Memory B cell (primary cell): ENCODE measurements at regions not wholly inside any gene's neighbourhood (a gene's known extent, or its start where the extent isn't known, plus 50 kb on each side); places are given as distances from the start of the nearest gene placed in this dataset.

ENCODE experiments used
- ATAC-seq: fragments of 150-1000 bp; cut with Tn5 transposase; 2 replicates; pipeline ENCODE4 v1.10.0; 2021; ENCODE audit warnings: low read depth, mild to moderate bottlenecking, moderate library complexity
- DNase-seq, 2 donors: peaks; one replicate each; pipeline ENCODE4 v3.0.0; 2022; ENCODE audit warnings: low spot score in 2 of 2
- H3K27ac Mint-ChIP-seq: one replicate; pipeline ENCODE4 v1.8.0; 2022; ENCODE audit warnings: mild to moderate bottlenecking, moderate library complexity, mixed read lengths
- H3K27me3 Mint-ChIP-seq: one replicate; pipeline ENCODE4 v1.8.0; 2022; ENCODE audit warnings: mixed read lengths
- H3K36me3 Mint-ChIP-seq: one replicate; pipeline ENCODE4 v1.8.0; 2022; ENCODE audit warnings: mild to moderate bottlenecking, mixed read lengths
- H3K4me1 Mint-ChIP-seq: one replicate; pipeline ENCODE4 v1.8.0; 2022; ENCODE audit warnings: mixed read lengths
- H3K4me3 Mint-ChIP-seq: one replicate; pipeline ENCODE4 v1.8.0; 2022; ENCODE audit warnings: mild to moderate bottlenecking, moderate library complexity, mixed read lengths
- H3K9me3 Mint-ChIP-seq: one replicate; pipeline ENCODE4 v1.8.0; 2022; ENCODE audit warnings: mixed read lengths

- no peaks in the 10 kb centered on the region for H3K36me3 Mint-ChIP-seq
- H3K4me3 Mint-ChIP-seq, result no peak overlapping the region
- ATAC-seq, result no peak
Measured at GRCh38 chr3:117254985-117255384, 545.4 kb downstream of the TUSC7 start.

GRCh38 chr3:117255736-117256135, 546.2 kb downstream of the TUSC7 start:
- H3K27ac Mint-ChIP-seq, result no peak overlapping the region
- no peak overlapping the region for H3K4me3 Mint-ChIP-seq
- no peak for DNase-seq
- no peaks in the 10 kb centered on the region for H3K9me3 Mint-ChIP-seq
- H3K36me3 Mint-ChIP-seq, result no peaks in the 10 kb centered on the region
- H3K4me1 Mint-ChIP-seq, result no peaks in the 10 kb centered on the region
- no peak for ATAC-seq
- H3K27me3 Mint-ChIP-seq, result no peaks in the 10 kb centered on the region

More at GRCh38 chr3:117254985-117255384, 545.4 kb downstream of the TUSC7 start:
- no peak for DNase-seq
- Mint-ChIP-seq H3K9me3 (no peaks in the 10 kb centered on the region), H3K4me1 (no peaks in the 10 kb centered on the region), H3K27ac (no peak overlapping the region), H3K27me3 (no peaks in the 10 kb centered on the region)

GRCh38 chr3:117261983-117262421, 552.4 kb downstream of the TUSC7 start:
- H3K4me3 Mint-ChIP-seq, result no peak overlapping the region
- H3K4me1 Mint-ChIP-seq, result no peaks in the 10 kb centered on the region
- DNase-seq (no peak), ATAC-seq (no peak)
- H3K36me3 Mint-ChIP-seq, result no peaks in the 10 kb centered on the region
- peaks cover 2% of the 10 kb centered on the region for H3K9me3 Mint-ChIP-seq
- H3K27ac Mint-ChIP-seq, result no peak overlapping the region
- peaks cover 2% of the 10 kb centered on the region for H3K27me3 Mint-ChIP-seq

GRCh38 chr3:117263270-117263669, 553.7 kb downstream of the TUSC7 start:
- ATAC-seq (no peak), DNase-seq (no peak)
- Mint-ChIP-seq H3K36me3 (no peaks in the 10 kb centered on the region), H3K4me3 (no peak overlapping the region), H3K4me1 (no peaks in the 10 kb centered on the region), H3K27me3 (peaks cover 2% of the 10 kb centered on the region), H3K9me3 (peaks cover 2% of the 10 kb centered on the region), H3K27ac (no peak overlapping the region)

GRCh38 chr3:117263745-117264144, 554.2 kb downstream of the TUSC7 start:
- H3K4me3 Mint-ChIP-seq, result no peak overlapping the region
- peaks cover 2% of the 10 kb centered on the region for H3K9me3 Mint-ChIP-seq
- no peak for DNase-seq
- no peak for ATAC-seq
- no peaks in the 10 kb centered on the region for H3K4me1 Mint-ChIP-seq
- H3K27me3 Mint-ChIP-seq, result peaks cover 2% of the 10 kb centered on the region
- no peaks in the 10 kb centered on the region for H3K36me3 Mint-ChIP-seq
- no peak overlapping the region for H3K27ac Mint-ChIP-seq

- Mint-ChIP-seq H3K27me3 (peaks cover 2% of the 10 kb centered on the region), H3K9me3 (peaks cover 2% of the 10 kb centered on the region), H3K36me3 (no peaks in the 10 kb centered on the region), H3K4me3 (no peak overlapping the region), H3K4me1 (no peaks in the 10 kb centered on the region), H3K27ac (no peak overlapping the region)
- ATAC-seq (no peak), DNase-seq (no peak)
Measured at GRCh38 chr3:117264204-117264994, 554.8 kb downstream of the TUSC7 start.

- DNase-seq (no peak), ATAC-seq (no peak)
- Mint-ChIP-seq H3K27ac (no peak overlapping the region), H3K9me3 (peaks cover 2% of the 10 kb centered on the region), H3K4me1 (no peaks in the 10 kb centered on the region), H3K27me3 (peaks cover 2% of the 10 kb centered on the region), H3K36me3 (no peaks in the 10 kb centered on the region), H3K4me3 (no peak overlapping the region)
Measured at GRCh38 chr3:117266806-117267205, 557.2 kb downstream of the TUSC7 start.

- ATAC-seq, result no peak
- H3K27me3 Mint-ChIP-seq, result no peaks in the 10 kb centered on the region
- no peak for DNase-seq
- H3K4me3 Mint-ChIP-seq, result no peak overlapping the region
- no peaks in the 10 kb centered on the region for H3K9me3 Mint-ChIP-seq
- no peaks in the 10 kb centered on the region for H3K4me1 Mint-ChIP-seq
- H3K27ac Mint-ChIP-seq, result no peak overlapping the region
- no peaks in the 10 kb centered on the region for H3K36me3 Mint-ChIP-seq
Measured at GRCh38 chr3:117268318-117268717, 558.7 kb downstream of the TUSC7 start.

GRCh38 chr3:117272274-117272673, 562.7 kb downstream of the TUSC7 start:
- no peaks in the 10 kb centered on the region for H3K36me3 Mint-ChIP-seq
- no peak overlapping the region for H3K27ac Mint-ChIP-seq
- ATAC-seq (no peak), DNase-seq (no peak)
- H3K27me3 Mint-ChIP-seq, result no peaks in the 10 kb centered on the region
- H3K9me3 Mint-ChIP-seq, result no peaks in the 10 kb centered on the region
- H3K4me1 Mint-ChIP-seq, result no peaks in the 10 kb centered on the region
- no peak overlapping the region for H3K4me3 Mint-ChIP-seq

- Mint-ChIP-seq H3K4me1 (no peaks in the 10 kb centered on the region), H3K27me3 (no peaks in the 10 kb centered on the region), H3K4me3 (no peak overlapping the region), H3K27ac (no peak overlapping the region), H3K9me3 (no peaks in the 10 kb centered on the region), H3K36me3 (no peaks in the 10 kb centered on the region)
- no peak for DNase-seq
- ATAC-seq, result no peak
Measured at GRCh38 chr3:117272876-117273523, 563.4 kb downstream of the TUSC7 start.

GRCh38 chr3:117277816-117278215, 568.2 kb downstream of the TUSC7 start:
- Mint-ChIP-seq H3K27me3 (no peaks in the 10 kb centered on the region), H3K27ac (no peak overlapping the region), H3K4me3 (no peak overlapping the region), H3K36me3 (no peaks in the 10 kb centered on the region), H3K4me1 (no peaks in the 10 kb centered on the region), H3K9me3 (no peaks in the 10 kb centered on the region)
- ATAC-seq (no peak), DNase-seq (no peak)

- no peaks in the 10 kb centered on the region for H3K4me1 Mint-ChIP-seq
- no peak overlapping the region for H3K4me3 Mint-ChIP-seq
- DNase-seq, result no peak
- H3K27me3 Mint-ChIP-seq, result no peaks in the 10 kb centered on the region
- no peak overlapping the region for H3K27ac Mint-ChIP-seq
- H3K36me3 Mint-ChIP-seq, result no peaks in the 10 kb centered on the region
- H3K9me3 Mint-ChIP-seq, result no peaks in the 10 kb centered on the region
- ATAC-seq, result no peak
Measured at GRCh38 chr3:117278424-117279190, 569.0 kb downstream of the TUSC7 start.

GRCh38 chr3:117281371-117281770, 571.8 kb downstream of the TUSC7 start:
- ATAC-seq (no peak), DNase-seq (no peak)
- H3K36me3 Mint-ChIP-seq, result no peaks in the 10 kb centered on the region
- H3K27me3 Mint-ChIP-seq, result no peaks in the 10 kb centered on the region
- H3K27ac Mint-ChIP-seq, result no peak overlapping the region
- H3K4me1 Mint-ChIP-seq, result no peaks in the 10 kb centered on the region
- H3K9me3 Mint-ChIP-seq, result no peaks in the 10 kb centered on the region
- no peak overlapping the region for H3K4me3 Mint-ChIP-seq

GRCh38 chr3:117282566-117282965, 573.0 kb downstream of the TUSC7 start:
- H3K4me3 Mint-ChIP-seq, result no peak overlapping the region
- no peaks in the 10 kb centered on the region for H3K4me1 Mint-ChIP-seq
- H3K9me3 Mint-ChIP-seq, result no peaks in the 10 kb centered on the region

More at GRCh38 chr3:117282566-117282965, 573.0 kb downstream of the TUSC7 start:
- no peak overlapping the region for H3K27ac Mint-ChIP-seq
- no peaks in the 10 kb centered on the region for H3K36me3 Mint-ChIP-seq
- no peak for DNase-seq
- ATAC-seq, result no peak
- H3K27me3 Mint-ChIP-seq, result no peaks in the 10 kb centered on the region
